ENCODE measurements at regions not wholly inside any gene's neighbourhood (a gene's known extent, or its start where the extent isn't known, plus 50 kb on each side); places are given as distances from the start of the nearest gene placed in this dataset.

- DNase-seq = no peak
Observed at GRCh38 chr4:24248674-24249630, 335.4 kb downstream of the DHX15 start.

- peak in 3 of 56 donors; percentile 2 to 25 (median 11) for DNase-seq
Observed at GRCh38 chr4:24245491-24245820, 338.9 kb downstream of the DHX15 start.

GRCh38 chr4:24244663-24245490 is 339.5 kb downstream of the DHX15 start:
- DNase-seq = no peak

- no peak for DNase-seq
Observed at GRCh38 chr4:24243641-24244040, 340.7 kb downstream of the DHX15 start.

GRCh38 chr4:24241511-24241910 is 342.8 kb downstream of the DHX15 start:
- DNase-seq = no peak

- no peak for DNase-seq
Observed at GRCh38 chr4:24240655-24241054, 343.7 kb downstream of the DHX15 start.

- peak in 1 of 56 donors; percentile 11 for DNase-seq
Observed at GRCh38 chr4:24237709-24238108, 346.6 kb downstream of the DHX15 start.

- no peak for DNase-seq
Observed at GRCh38 chr4:24236532-24236931, 346.7 kb upstream of the PPARGC1A start.

- no peak for DNase-seq
Observed at GRCh38 chr4:24236120-24236519, 346.3 kb upstream of the PPARGC1A start.

GRCh38 chr4:24235618-24236017 is 345.8 kb upstream of the PPARGC1A start:
- no peak for DNase-seq

GRCh38 chr4:24234288-24234848 is 344.5 kb upstream of the PPARGC1A start:
- no peak for DNase-seq

GRCh38 chr4:24230955-24231354 is 341.1 kb upstream of the PPARGC1A start:
- DNase-seq = no peak

GRCh38 chr4:24229978-24230377 is 340.1 kb upstream of the PPARGC1A start:
- no peak for DNase-seq

- DNase-seq = no peak
Observed at GRCh38 chr4:24228692-24229091, 338.8 kb upstream of the PPARGC1A start.

- DNase-seq = no peak
Observed at GRCh38 chr4:24226667-24227066, 336.8 kb upstream of the PPARGC1A start.

- no peak for DNase-seq
Observed at GRCh38 chr4:24226023-24226422, 336.2 kb upstream of the PPARGC1A start.

- DNase-seq = no peak
Observed at GRCh38 chr4:24224446-24224845, 334.6 kb upstream of the PPARGC1A start.

GRCh38 chr4:24219209-24219608 is 329.4 kb upstream of the PPARGC1A start:
- no peak for DNase-seq

- DNase-seq = no peak
Observed at GRCh38 chr4:24218566-24218965, 328.7 kb upstream of the PPARGC1A start.

GRCh38 chr4:24214796-24215195 is 324.9 kb upstream of the PPARGC1A start:
- DNase-seq = no peak

- DNase-seq = no peak
Observed at GRCh38 chr4:24213961-24214360, 324.1 kb upstream of the PPARGC1A start.

GRCh38 chr4:24212642-24213041 is 322.8 kb upstream of the PPARGC1A start:
- no peak for DNase-seq

All from amygdala (tissue), 56 donors.